ENCODE measurements at regions not wholly inside any gene's neighbourhood (a gene's known extent, or its start where the extent isn't known, plus 50 kb on each side); places are given as distances from the start of the nearest gene placed in this dataset.

- intact Hi-C loops (cut with DNase I) = no loop called here
Observed at GRCh38 chr2:67918471-67918870, 144.3 kb downstream of the C1D start.

DNA sequence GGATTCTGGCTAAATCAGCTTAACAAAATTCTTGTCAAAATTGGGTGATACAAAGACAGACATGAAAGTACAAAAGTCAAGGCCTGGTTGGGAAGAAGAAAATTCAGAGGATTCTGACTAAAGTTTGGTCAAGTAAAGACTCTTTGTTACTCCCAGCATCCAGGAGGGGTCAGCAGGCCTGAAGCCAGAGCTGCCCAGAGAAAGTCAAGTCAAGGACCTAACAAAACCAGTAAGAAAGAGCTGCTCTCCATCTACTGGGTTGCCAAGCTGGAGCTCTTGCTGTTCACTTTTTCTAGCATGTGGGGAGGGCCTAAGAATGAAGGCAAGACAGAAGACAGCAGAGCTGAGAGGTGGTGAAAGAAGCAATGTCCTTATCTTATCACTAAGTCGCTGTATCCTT is 143.3 kb downstream of the C1D start:
- Histone ChIP-seq H3K36me3 (no peaks in the 10 kb centered on the region), H3K27me3 (no peaks in the 10 kb centered on the region), H3K4me3 (no peak overlapping the region), H3K27ac (no peak overlapping the region), H3K4me1 (peaks cover 0 to 12% (median 0%) of the 10 kb centered on the region in 4 donors), H3K9me3 (no peaks in the 10 kb centered on the region)
- WGBS, 2 donors = 63 to 71% methylated on average over 1 of the region's 1 CpG
- intact Hi-C loops (cut with DNase I) = no loop called here
- TF ChIP-seq EP300 (IDR thresholded peaks at IDR 0.05) (no peak), POLR2AphosphoS5 (IDR thresholded peaks at IDR 0.05) (no peak), POLR2A (IDR thresholded peaks at IDR 0.05) (no peak)
- TF ChIP-seq, protein P1, sequence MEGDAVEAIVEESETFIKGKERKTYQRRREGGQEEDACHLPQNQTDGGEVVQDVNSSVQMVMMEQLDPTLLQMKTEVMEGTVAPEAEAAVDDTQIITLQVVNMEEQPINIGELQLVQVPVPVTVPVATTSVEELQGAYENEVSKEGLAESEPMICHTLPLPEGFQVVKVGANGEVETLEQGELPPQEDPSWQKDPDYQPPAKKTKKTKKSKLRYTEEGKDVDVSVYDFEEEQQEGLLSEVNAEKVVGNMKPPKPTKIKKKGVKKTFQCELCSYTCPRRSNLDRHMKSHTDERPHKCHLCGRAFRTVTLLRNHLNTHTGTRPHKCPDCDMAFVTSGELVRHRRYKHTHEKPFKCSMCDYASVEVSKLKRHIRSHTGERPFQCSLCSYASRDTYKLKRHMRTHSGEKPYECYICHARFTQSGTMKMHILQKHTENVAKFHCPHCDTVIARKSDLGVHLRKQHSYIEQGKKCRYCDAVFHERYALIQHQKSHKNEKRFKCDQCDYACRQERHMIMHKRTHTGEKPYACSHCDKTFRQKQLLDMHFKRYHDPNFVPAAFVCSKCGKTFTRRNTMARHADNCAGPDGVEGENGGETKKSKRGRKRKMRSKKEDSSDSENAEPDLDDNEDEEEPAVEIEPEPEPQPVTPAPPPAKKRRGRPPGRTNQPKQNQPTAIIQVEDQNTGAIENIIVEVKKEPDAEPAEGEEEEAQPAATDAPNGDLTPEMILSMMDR (IDR thresholded peaks at IDR 0.05) = no peak
- no peak for DNase-seq

More at GRCh38 chr2:67918471-67918870, 144.3 kb downstream of the C1D start:
- WGBS, 2 donors = 88 to 89% methylated on average over 3 of the region's 3 CpGs
- Histone ChIP-seq H3K36me3 (no peaks in the 10 kb centered on the region), H3K27me3 (no peaks in the 10 kb centered on the region), H3K9me3 (no peaks in the 10 kb centered on the region), H3K27ac (peak overlapping the region in 1 of 4 donors; percentile 46), H3K4me1 (peaks cover 0 to 12% (median 0%) of the 10 kb centered on the region in 4 donors), H3K4me3 (no peak overlapping the region)
- DNase-seq = no peak
- no peak for TF ChIP-seq POLR2A (IDR thresholded peaks at IDR 0.05)
- no peak for TF ChIP-seq EP300 (IDR thresholded peaks at IDR 0.05)
- TF ChIP-seq, protein P1 (IDR thresholded peaks at IDR 0.05) = no peak
- no peak for TF ChIP-seq POLR2AphosphoS5 (IDR thresholded peaks at IDR 0.05)

- Histone ChIP-seq H3K4me3 (no peak overlapping the region), H3K4me1 (peaks cover 0 to 9% (median 0%) of the 10 kb centered on the region in 4 donors), H3K36me3 (no peaks in the 10 kb centered on the region), H3K9me3 (no peaks in the 10 kb centered on the region), H3K27me3 (no peaks in the 10 kb centered on the region), H3K27ac (no peak overlapping the region)
- WGBS, 2 donors = 72 to 74% methylated on average over 4 of the region's 4 CpGs
- no peak for DNase-seq
- intact Hi-C loops (cut with DNase I) = no loop called here
- TF ChIP-seq, protein P1 (IDR thresholded peaks at IDR 0.05) = no peak
- TF ChIP-seq EP300 (IDR thresholded peaks at IDR 0.05) (no peak), POLR2AphosphoS5 (IDR thresholded peaks at IDR 0.05) (no peak), POLR2A (IDR thresholded peaks at IDR 0.05) (no peak)
Observed at GRCh38 chr2:67922080-67922785, 140.6 kb downstream of the C1D start.

DNA sequence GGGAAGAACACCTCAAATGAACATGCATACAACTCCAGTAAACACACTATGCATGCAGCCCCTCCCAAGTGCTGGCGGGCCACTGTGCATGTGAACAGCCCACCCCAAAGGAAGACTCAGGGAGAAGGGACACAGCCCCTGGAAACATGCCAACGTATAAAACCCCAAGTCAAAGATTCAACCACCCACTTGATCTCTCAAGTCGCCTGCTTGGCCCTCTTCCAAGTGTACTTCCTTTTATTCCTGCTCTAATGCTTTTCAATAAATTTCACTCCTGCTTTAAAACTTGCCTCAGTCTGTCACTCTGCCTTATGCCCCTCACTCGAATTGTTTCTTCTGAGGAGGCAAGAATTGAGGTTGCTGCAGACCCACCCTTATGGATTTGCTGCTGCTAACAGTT is 139.1 kb downstream of the C1D start:
- Histone ChIP-seq H3K27me3 (no peaks in the 10 kb centered on the region), H3K4me1 (no peaks in the 10 kb centered on the region), H3K9me3 (no peaks in the 10 kb centered on the region), H3K4me3 (no peak overlapping the region), H3K27ac (no peak overlapping the region), H3K36me3 (no peaks in the 10 kb centered on the region)
- intact Hi-C loops (cut with DNase I) = no loop called here
- no peak for DNase-seq
- TF ChIP-seq, protein P1 (IDR thresholded peaks at IDR 0.05) = no peak
- TF ChIP-seq POLR2AphosphoS5 (IDR thresholded peaks at IDR 0.05) = no peak
- TF ChIP-seq POLR2A (IDR thresholded peaks at IDR 0.05) = no peak
- TF ChIP-seq EP300 (IDR thresholded peaks at IDR 0.05) = no peak
- 40 to 42% methylated on average over 4 of the region's 4 CpGs for WGBS, 2 donors

DNA sequence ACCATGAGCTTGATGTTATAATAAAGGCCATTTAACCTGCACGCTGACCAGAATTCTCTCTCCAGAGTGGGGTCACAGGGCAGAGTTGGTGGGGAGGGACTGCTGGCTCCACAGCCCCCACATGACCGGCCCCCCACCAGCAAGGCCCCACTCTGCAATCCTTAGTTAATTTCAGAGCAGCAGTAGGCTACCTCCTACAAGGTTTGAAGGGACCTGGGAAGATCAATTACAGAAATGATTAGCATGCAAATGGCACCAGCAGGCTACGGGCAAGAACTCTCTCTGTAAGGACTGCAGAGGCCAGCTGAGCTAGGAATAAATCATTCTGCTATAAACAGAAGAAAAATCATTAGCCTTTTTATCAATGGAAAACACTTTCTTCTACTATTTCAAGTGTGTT is 135.3 kb downstream of the C1D start:
- TF ChIP-seq POLR2A (IDR thresholded peaks at IDR 0.05) (no peak), EP300 (IDR thresholded peaks at IDR 0.05) (no peak), POLR2AphosphoS5 (IDR thresholded peaks at IDR 0.05) (no peak)
- TF ChIP-seq, protein P1 (IDR thresholded peaks at IDR 0.05) = no peak
- no peaks in the 10 kb centered on the region for H3K9me3 ChIP-seq
- no peak overlapping the region for H3K27ac ChIP-seq
- H3K36me3 ChIP-seq = no peaks in the 10 kb centered on the region
- H3K4me3 ChIP-seq = no peak overlapping the region
- no peaks in the 10 kb centered on the region for H3K27me3 ChIP-seq
- intact Hi-C loops (cut with DNase I) = no loop called here
- no peaks in the 10 kb centered on the region for H3K4me1 ChIP-seq
- 64 to 68% methylated on average over 3 of the region's 3 CpGs for WGBS, 2 donors
- DNase-seq = no peak

All from sigmoid colon (tissue), 6 donors.